ENCODE measurements at regions not wholly inside any gene's neighbourhood (a gene's known extent, or its start where the extent isn't known, plus 50 kb on each side); places are given as distances from the start of the nearest gene placed in this dataset.

DNA sequence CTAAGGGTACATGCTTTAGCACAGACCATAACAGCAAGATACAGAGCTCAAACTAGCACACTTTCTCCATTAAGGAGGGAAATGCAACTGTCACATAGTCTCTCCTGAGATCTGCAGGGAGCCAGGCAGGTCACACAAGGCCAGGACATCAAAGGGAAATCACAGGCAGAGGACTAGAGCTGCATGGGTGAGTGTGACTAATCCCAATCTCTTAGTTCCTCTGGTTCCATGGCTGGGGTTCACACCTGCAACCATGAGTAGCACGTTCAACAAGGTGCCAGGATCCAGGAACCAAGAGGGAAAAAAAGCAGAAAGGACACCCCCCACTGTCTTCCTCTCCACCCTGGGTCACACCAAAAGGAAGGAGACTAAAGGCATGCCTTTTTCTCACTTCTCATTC is 296.5 kb upstream of the STEAP1 start:
- Histone ChIP-seq H3K36me3 (ENCODE audit: control insufficient read depth, insufficient read depth, low read length) (no peaks in the 10 kb centered on the region), H3K4me3 (ENCODE audit: low read depth, low read length) (no peak overlapping the region), H3K27me3 (ENCODE audit: control insufficient read depth, insufficient read depth, low read length) (no peaks in the 10 kb centered on the region)
- DNase-seq (ENCODE audit: low read depth): no peak
- TF ChIP-seq, protein P1, sequence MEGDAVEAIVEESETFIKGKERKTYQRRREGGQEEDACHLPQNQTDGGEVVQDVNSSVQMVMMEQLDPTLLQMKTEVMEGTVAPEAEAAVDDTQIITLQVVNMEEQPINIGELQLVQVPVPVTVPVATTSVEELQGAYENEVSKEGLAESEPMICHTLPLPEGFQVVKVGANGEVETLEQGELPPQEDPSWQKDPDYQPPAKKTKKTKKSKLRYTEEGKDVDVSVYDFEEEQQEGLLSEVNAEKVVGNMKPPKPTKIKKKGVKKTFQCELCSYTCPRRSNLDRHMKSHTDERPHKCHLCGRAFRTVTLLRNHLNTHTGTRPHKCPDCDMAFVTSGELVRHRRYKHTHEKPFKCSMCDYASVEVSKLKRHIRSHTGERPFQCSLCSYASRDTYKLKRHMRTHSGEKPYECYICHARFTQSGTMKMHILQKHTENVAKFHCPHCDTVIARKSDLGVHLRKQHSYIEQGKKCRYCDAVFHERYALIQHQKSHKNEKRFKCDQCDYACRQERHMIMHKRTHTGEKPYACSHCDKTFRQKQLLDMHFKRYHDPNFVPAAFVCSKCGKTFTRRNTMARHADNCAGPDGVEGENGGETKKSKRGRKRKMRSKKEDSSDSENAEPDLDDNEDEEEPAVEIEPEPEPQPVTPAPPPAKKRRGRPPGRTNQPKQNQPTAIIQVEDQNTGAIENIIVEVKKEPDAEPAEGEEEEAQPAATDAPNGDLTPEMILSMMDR (IDR thresholded peaks at IDR 0.05; ENCODE audit: insufficient read depth, low read length, poor library complexity, severe bottlenecking): no peak

DNA sequence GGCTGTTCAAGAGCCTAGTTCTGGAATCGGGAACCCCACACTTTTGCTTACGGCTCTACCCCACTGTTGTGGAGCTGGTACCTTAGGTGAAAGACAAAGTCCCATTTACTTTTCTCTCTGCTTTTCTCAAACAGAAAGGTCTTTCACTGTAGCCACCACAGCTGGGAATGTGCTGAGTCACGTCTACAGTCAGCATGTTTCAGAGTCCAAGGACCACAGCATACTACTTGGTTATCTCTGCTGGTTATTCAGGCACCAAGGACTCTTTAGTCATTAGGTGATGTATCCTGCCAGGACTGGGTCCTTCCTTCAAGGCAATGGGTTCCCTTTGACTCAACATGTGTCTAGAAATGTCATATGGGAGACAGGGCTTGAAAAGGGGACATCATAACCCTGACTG is 266.8 kb upstream of the STEAP1 start:
- DNase-seq (ENCODE audit: low read depth): no peak
- H3K36me3 ChIP-seq (ENCODE audit: control insufficient read depth, insufficient read depth, low read length): no peaks in the 10 kb centered on the region
- no peak overlapping the region for H3K4me3 ChIP-seq (ENCODE audit: low read depth, low read length)
- TF ChIP-seq, protein P1 (IDR thresholded peaks at IDR 0.05; ENCODE audit: insufficient read depth, low read length, poor library complexity, severe bottlenecking): no peak
- H3K27me3 ChIP-seq (ENCODE audit: control insufficient read depth, insufficient read depth, low read length): no peaks in the 10 kb centered on the region

DNA sequence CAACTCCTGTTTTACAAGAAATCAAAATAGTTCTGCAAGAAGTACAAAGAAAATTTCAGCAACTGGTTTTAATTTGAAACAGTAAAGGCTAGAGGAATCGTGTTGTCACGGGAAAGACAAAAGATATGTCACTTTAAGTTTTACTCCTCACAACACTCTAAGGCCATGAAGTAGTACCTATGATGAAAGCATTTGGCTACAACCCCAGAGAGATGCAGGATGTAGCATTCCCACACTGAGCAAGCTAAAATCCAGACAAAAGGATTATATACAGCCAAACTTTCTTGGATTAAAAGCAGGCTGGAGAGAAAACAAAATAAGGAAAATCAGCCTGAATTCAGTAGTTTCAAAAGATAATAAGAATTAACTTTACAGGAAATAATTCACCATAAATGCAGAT is 245.5 kb upstream of the STEAP1 start:
- no peaks in the 10 kb centered on the region for H3K36me3 ChIP-seq (ENCODE audit: control insufficient read depth, insufficient read depth, low read length)
- H3K4me3 ChIP-seq (ENCODE audit: low read depth, low read length): no peak overlapping the region
- H3K27me3 ChIP-seq (ENCODE audit: control insufficient read depth, insufficient read depth, low read length): no peaks in the 10 kb centered on the region
- TF ChIP-seq, protein P1 (IDR thresholded peaks at IDR 0.05; ENCODE audit: insufficient read depth, low read length, poor library complexity, severe bottlenecking): no peak
- DNase-seq (ENCODE audit: low read depth): no peak

DNA sequence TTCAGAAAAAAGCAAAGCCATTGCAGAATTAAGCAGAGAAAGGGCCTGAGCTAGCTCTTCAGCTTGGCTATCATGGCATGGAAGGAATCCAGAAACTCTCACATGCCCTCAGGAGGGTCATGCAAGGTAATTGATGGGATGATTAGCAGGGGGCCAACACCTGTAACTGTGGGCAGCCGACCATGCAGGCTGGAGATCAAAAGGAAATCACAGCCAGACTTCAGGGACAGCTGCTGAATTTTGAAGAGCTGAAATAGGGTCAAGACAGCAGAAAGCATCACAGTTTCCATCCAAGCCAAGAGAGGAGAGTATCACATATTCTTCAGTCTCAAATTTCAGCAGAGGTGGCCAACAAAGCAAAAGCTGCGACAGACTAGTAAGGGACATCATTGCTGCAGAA is 239.6 kb upstream of the STEAP1 start:
- TF ChIP-seq, protein P1 (IDR thresholded peaks at IDR 0.05; ENCODE audit: insufficient read depth, low read length, poor library complexity, severe bottlenecking): no peak
- DNase-seq (ENCODE audit: low read depth): no peak
- Histone ChIP-seq H3K27me3 (ENCODE audit: control insufficient read depth, insufficient read depth, low read length) (no peaks in the 10 kb centered on the region), H3K36me3 (ENCODE audit: control insufficient read depth, insufficient read depth, low read length) (no peaks in the 10 kb centered on the region), H3K4me3 (ENCODE audit: low read depth, low read length) (no peak overlapping the region)

DNA sequence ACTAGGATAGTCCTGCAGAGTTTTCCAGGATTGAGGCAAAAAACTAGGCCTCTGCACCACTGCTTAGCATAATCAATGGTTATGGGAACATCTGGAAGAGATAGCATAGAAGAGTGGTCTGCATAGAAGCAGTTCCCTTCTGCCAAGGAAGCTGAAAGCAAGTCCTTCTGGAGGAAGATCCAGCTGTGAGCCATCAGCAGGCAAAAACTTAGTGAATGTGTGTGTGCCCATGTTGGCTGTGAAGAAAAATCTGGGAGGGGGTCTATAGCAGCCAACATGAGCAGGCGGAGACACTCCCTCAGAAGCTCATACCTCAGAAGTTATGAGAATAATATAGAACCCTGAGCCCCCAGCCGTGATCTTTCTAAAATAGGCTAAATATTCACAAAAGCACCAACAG is 228.1 kb upstream of the STEAP1 start:
- no peak overlapping the region for H3K4me3 ChIP-seq (ENCODE audit: low read depth, low read length)
- no peaks in the 10 kb centered on the region for H3K36me3 ChIP-seq (ENCODE audit: control insufficient read depth, insufficient read depth, low read length)
- H3K27me3 ChIP-seq (ENCODE audit: control insufficient read depth, insufficient read depth, low read length): no peaks in the 10 kb centered on the region
- TF ChIP-seq, protein P1 (IDR thresholded peaks at IDR 0.05; ENCODE audit: insufficient read depth, low read length, poor library complexity, severe bottlenecking): no peak
- DNase-seq (ENCODE audit: low read depth): no peak

DNA sequence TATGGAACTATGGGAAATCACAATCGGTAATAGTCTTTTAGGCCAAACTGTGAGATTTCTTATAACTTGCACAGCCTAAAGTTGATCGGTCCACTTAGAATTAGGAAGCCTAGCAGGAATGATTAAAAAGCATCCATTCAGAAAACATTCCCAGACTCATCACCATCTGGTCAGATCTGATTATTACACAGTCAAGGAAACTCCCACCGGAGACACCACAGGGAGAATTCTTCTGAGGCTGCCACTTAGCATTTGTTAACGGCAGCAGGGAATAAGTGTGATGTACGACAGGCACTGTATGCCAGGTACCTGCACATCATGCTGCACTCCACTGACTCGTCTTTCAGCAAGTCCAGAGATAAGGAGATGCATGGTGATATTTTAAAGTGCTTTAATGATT is 227.6 kb upstream of the STEAP1 start:
- Histone ChIP-seq H3K27me3 (ENCODE audit: control insufficient read depth, insufficient read depth, low read length) (no peaks in the 10 kb centered on the region), H3K36me3 (ENCODE audit: control insufficient read depth, insufficient read depth, low read length) (no peaks in the 10 kb centered on the region), H3K4me3 (ENCODE audit: low read depth, low read length) (no peak overlapping the region)
- DNase-seq (ENCODE audit: low read depth): no peak
- TF ChIP-seq, protein P1 (IDR thresholded peaks at IDR 0.05; ENCODE audit: insufficient read depth, low read length, poor library complexity, severe bottlenecking): no peak

Measured in kidney epithelial cell (primary cell).